A549 (cell line): ENCODE measurements at regions not wholly inside any gene's neighbourhood (a gene's known extent, or its start where the extent isn't known, plus 50 kb on each side); places are given as distances from the start of the nearest gene placed in this dataset.

ENCODE experiments used
- ATAC-seq, 2 experiments: fragments of 200-7000 bp in 1 of 2; fragments of >200 bp in 1 of 2; cut with Nextera tagmentation in 1 of 2; cut with Tn5 transposase in 1 of 2; 3 replicates each; pipeline versions ENCODE4 v1.8.0 to v1.9.1; 2018 to 2020; ENCODE audit warnings: mild to moderate bottlenecking in 1 of 2, moderate library complexity in 1 of 2
- CTCF ChIA-PET: fragments of 300-600 bp; sonication (Branson Sonifier 250); formaldehyde crosslinking; extraction: SDS; loops from one replicate; lab custom pipeline; 2021; ENCODE audit warnings: antibody characterized with exemption, inconsistent platforms; lab: Yijun Ruan, JAX
- POLR2A ChIA-PET: fragments of 350-600 bp; formaldehyde crosslinking; extraction: SDS; loops from one replicate; lab custom pipeline; 2021; ENCODE audit warnings: antibody characterized with exemption, inconsistent platforms; lab: Yijun Ruan, JAX
- DNase-seq, 2 experiments: peaks; one replicate each; pipeline versions ENCODE4 v3.0.0 to v3.0.0-alpha.2; 2011 to 2016; ENCODE audit warnings: low read depth in 1 of 2, low spot score in 1 of 2
- FAIRE-seq: peaks from 2 replicates; lab custom pipeline; 2011; peaks lifted over from hg19 to GRCh38; lab: Jason Lieb, UNC
- H3K27ac ChIP-seq, 2 experiments: fragments of >200 bp; sonication (Bioruptor Twin); formaldehyde crosslinking; 3 replicates each; pipeline ENCODE4 v1.5.1; 2016 to 2017
- H3K4me1 ChIP-seq: fragments of >200 bp; sonication (Bioruptor Twin); formaldehyde crosslinking; 3 replicates; pipeline ENCODE4 v1.6.1; 2016
- H3K4me2 ChIP-seq: fragments of >200 bp; sonication (Bioruptor Twin); formaldehyde crosslinking; 3 replicates; pipeline ENCODE4 v1.6.1; 2016
- H3K4me3 ChIP-seq: fragments of >200 bp; sonication (Bioruptor Twin); formaldehyde crosslinking; 3 replicates; pipeline ENCODE4 v1.5.1; 2016
- H3K9me3 ChIP-seq: fragments of >200 bp; sonication (Bioruptor Twin); formaldehyde crosslinking; 3 replicates; pipeline ENCODE4 v1.6.1; 2016
- CTCF ChIP-seq: fragments of >200 bp; sonication (Bioruptor Twin); formaldehyde crosslinking; IDR thresholded peaks from 3 replicates; pipeline ENCODE4 v1.5.1; 2016
- EHF ChIP-seq: fragments of 250-450 bp; sonication (Bioruptor Pico); IDR thresholded peaks from 2 replicates; pipeline ENCODE4 v1.5.0; 2020; ENCODE audit warnings: mild to moderate bottlenecking
- ESRRA ChIP-seq: fragments of 150-350 bp; IDR thresholded peaks from 2 replicates; pipeline ENCODE4 v1.6.1; 2014; ENCODE audit warnings: mild to moderate bottlenecking, low read length, borderline replicate concordance
- HDAC2 ChIP-seq: fragments of 200-600 bp; sonication (generic); IDR thresholded peaks from 2 replicates; pipeline ENCODE4 v1.6.1; 2016
- HES2 ChIP-seq: fragments of >200 bp; sonication (Bioruptor Twin); formaldehyde crosslinking; IDR thresholded peaks from 2 replicates; pipeline ENCODE4 v1.6.1; 2016
- HEYL ChIP-seq: fragments of 250-450 bp; sonication (Bioruptor Pico); IDR thresholded peaks from 2 replicates; pipeline ENCODE4 v1.8.0; 2021; ENCODE audit warnings: mild to moderate bottlenecking, moderate library complexity
- HMGXB4 ChIP-seq: fragments of 250-450 bp; sonication (Bioruptor Pico); IDR thresholded peaks from 2 replicates; pipeline ENCODE4 v1.5.0; 2021; ENCODE audit warnings: mild to moderate bottlenecking, moderate library complexity, borderline replicate concordance
- JUNB ChIP-seq: fragments of >200 bp; sonication (Bioruptor Twin); formaldehyde crosslinking; IDR thresholded peaks from 2 replicates; pipeline ENCODE4 v1.6.1; 2016
- KDM1A ChIP-seq: fragments of 200-600 bp; sonication (generic); IDR thresholded peaks from 2 replicates; pipeline ENCODE4 v1.6.1; 2016; ENCODE audit warnings: low read depth, mild to moderate bottlenecking
- MAFK ChIP-seq: fragments of 450-650 bp; IDR thresholded peaks from 2 replicates; pipeline ENCODE4 v1.6.1; 2014; ENCODE audit not compliant: partially characterized antibody
- MYC ChIP-seq: IDR thresholded peaks from 2 replicates; pipeline ENCODE4 v1.6.1; 2012; ENCODE audit warnings: mild to moderate bottlenecking, inconsistent platforms, low read length, improper control_type of control experiment, borderline replicate concordance
- NPAS2 ChIP-seq: fragments of 250-450 bp; sonication (Bioruptor Pico); IDR thresholded peaks from 2 replicates; pipeline ENCODE4 v1.8.0; 2022; ENCODE audit warnings: mild to moderate bottlenecking, moderate library complexity, borderline replicate concordance
- NR3C1 ChIP-seq: fragments of >200 bp; sonication (Bioruptor Twin); formaldehyde crosslinking; IDR thresholded peaks from 3 replicates; pipeline ENCODE4 v1.6.1; 2017
- PBX3 ChIP-seq: IDR thresholded peaks from 2 replicates; pipeline ENCODE4 v1.6.1; 2012
- POLR2A ChIP-seq: IDR thresholded peaks from 2 replicates; pipeline ENCODE4 v1.6.1; 2012; ENCODE audit warnings: mild to moderate bottlenecking, low read length
- POLR2AphosphoS2 ChIP-seq: conservative IDR thresholded peaks from 2 replicates; pipeline ENCODE4 v1.6.1; 2012; ENCODE audit warnings: low read length, improper control_type of control experiment, inconsistent platforms
- RAD21 ChIP-seq, 2 experiments: fragments of >200 bp in 1 of 2; sonication (Bioruptor Twin) in 1 of 2; formaldehyde crosslinking in 1 of 2; IDR thresholded peaks in 1 of 2; conservative IDR thresholded peaks in 1 of 2; 2 replicates in 1 of 2; 3 replicates in 1 of 2; pipeline ENCODE4 v1.6.1; 2012 to 2018; ENCODE audit warnings: inconsistent platforms in 1 of 2
- RARB ChIP-seq: fragments of 250-450 bp; sonication (Bioruptor Pico); IDR thresholded peaks from 2 replicates; pipeline ENCODE4 v1.8.0; 2021; ENCODE audit warnings: mild to moderate bottlenecking, moderate library complexity
- REST ChIP-seq: fragments of 200-600 bp; sonication (generic); IDR thresholded peaks from 2 replicates; pipeline ENCODE4 v1.6.1; 2016; ENCODE audit warnings: antibody characterized with exemption, mild to moderate bottlenecking, moderate library complexity
- SMC3 ChIP-seq: fragments of >200 bp; sonication (Bioruptor Twin); formaldehyde crosslinking; IDR thresholded peaks from 3 replicates; pipeline ENCODE4 v1.6.1; 2018; ENCODE audit warnings: inconsistent platforms
- TFCP2L1 ChIP-seq: fragments of 250-450 bp; sonication (Bioruptor Pico); IDR thresholded peaks from 2 replicates; pipeline ENCODE4 v1.5.0; 2021; ENCODE audit warnings: mild to moderate bottlenecking
- TP53 ChIP-seq: fragments of 250-450 bp; sonication (Bioruptor Pico); IDR thresholded peaks from 2 replicates; pipeline ENCODE4 v1.5.0; 2021; ENCODE audit warnings: mild to moderate bottlenecking, moderate library complexity
- ZFP36 ChIP-seq: fragments of 450-650 bp; IDR thresholded peaks from 2 replicates; pipeline ENCODE4 v1.6.1; 2014; ENCODE audit warnings: borderline replicate concordance; ENCODE audit not compliant: partially characterized antibody
- ZNF302 ChIP-seq: fragments of 250-450 bp; sonication (Bioruptor Pico); IDR thresholded peaks from 2 replicates; pipeline ENCODE4 v1.9.0; 2021; ENCODE audit warnings: inconsistent platforms, mild to moderate bottlenecking, moderate library complexity
- ZSCAN20 ChIP-seq: fragments of 250-450 bp; sonication (Bioruptor Pico); IDR thresholded peaks from 2 replicates; pipeline ENCODE4 v1.8.0; 2022; ENCODE audit warnings: mild to moderate bottlenecking, moderate library complexity
- WGBS: methylation state at CpG from one replicate; pipeline ENCODE4 v1.1.6; 2017; ENCODE audit errors: missing lambda C conversion rate; 5-methylcytosine and 5-hydroxymethylcytosine counted together

- Histone ChIP-seq H3K4me3 (no peak overlapping the region), H3K4me1 (no peaks in the 10 kb centered on the region), H3K27ac (no peak overlapping the region), H3K9me3 (no peaks in the 10 kb centered on the region)
- POLR2A ChIA-PET, result no interaction called here
- CTCF ChIA-PET, result no interaction called here
- TF ChIP-seq TP53 (CRISPR knock-in tag) (no peak), REST (no peak), HES2 (no peak), NPAS2 (CRISPR knock-in tag) (no peak), HDAC2 (no peak), MAFK (no peak), ZNF302 (CRISPR knock-in tag) (no peak), NR3C1 (no peak), EHF (no peak), POLR2A (no peak), RAD21 (conservative IDR thresholded peaks at IDR 0.05 in 1 of 2, IDR thresholded peaks at IDR 0.05 in 1 of 2) (no peak), ZSCAN20 (CRISPR knock-in tag) (no peak), ZFP36 (no peak), TFCP2L1 (CRISPR knock-in tag) (no peak), HEYL (CRISPR knock-in tag) (no peak), MYC (no peak), CTCF (no peak), ESRRA (no peak), POLR2AphosphoS2 (no peak)
- TF ChIP-seq, all 56 proteins: peak for 0
- FAIRE-seq, result no peak
- H3K4me2 ChIP-seq, result no peak overlapping the region
- 29% methylated on average over 1 of the region's 1 CpG for WGBS
- DNase-seq, result no peak
- ATAC-seq, result no peak
Observed at GRCh38 chr4:127523369-127523768, 109.4 kb upstream of the INTU start.

GRCh38 chr4:127525608-127526007, 107.1 kb upstream of the INTU start:
- TF ChIP-seq MAFK, result no peak
- no peak for TF ChIP-seq PBX3
- TF ChIP-seq KDM1A, result no peak
- TF ChIP-seq ZNF302 (CRISPR knock-in tag), result no peak
- TF ChIP-seq RARB (CRISPR knock-in tag), result no peak
- TF ChIP-seq HMGXB4 (CRISPR knock-in tag), result no peak
- TF ChIP-seq SMC3, result no peak
- no peak for TF ChIP-seq JUNB
- no peak for TF ChIP-seq POLR2A
- Histone ChIP-seq H3K4me1 (no peaks in the 10 kb centered on the region), H3K4me2 (no peak overlapping the region), H3K27ac (no peak overlapping the region), H3K9me3 (no peaks in the 10 kb centered on the region), H3K4me3 (no peak overlapping the region)
- no peak for ATAC-seq
- FAIRE-seq, result no peak
- no peak for DNase-seq
- ChIA-PET CTCF (no interaction called here), POLR2A (no interaction called here)
